Natural killer cell treated with Interleukin-12 subunit alpha and Interleukin-12 subunit beta and Interleukin-15 and Interleukin-18, amount 100 ng/mL, for 72 hours (primary cell): ENCODE measurements at regions not wholly inside any gene's neighbourhood (a gene's known extent, or its start where the extent isn't known, plus 50 kb on each side); places are given as distances from the start of the nearest gene placed in this dataset.
"Not testable (repeated sequence)": the region's sequence is repeated elsewhere in the genome, so short reads cannot be mapped to it uniquely, and the experiment has no call there.

Experiments used
- ATAC-seq, 2 donors: fragments of 150-1000 bp; cut with Tn5 transposase in 1 of 2; sonication (Bioruptor Pico), chemical (Tn5 transposase) in 1 of 2; 2 replicates each; pipeline ENCODE4 v1.10.0; 2021
- DNase-seq: peaks from one replicate; pipeline ENCODE4 v3.0.0; 2022; ENCODE audit warnings: low spot score
- H3K27ac Mint-ChIP-seq, 2 donors: 1 replicate in 1 of 2; 2 replicates in 1 of 2; pipeline ENCODE4 v1.8.0; 2022; ENCODE audit warnings: mixed read lengths in 2 of 2, mild to moderate bottlenecking in 1 of 2, moderate library complexity in 1 of 2
- H3K27me3 Mint-ChIP-seq, 2 donors: 1 replicate in 1 of 2; 2 replicates in 1 of 2; pipeline ENCODE4 v1.8.0; 2022; ENCODE audit warnings: mixed read lengths in 2 of 2
- H3K36me3 Mint-ChIP-seq: one replicate; pipeline ENCODE4 v1.8.0; 2022; ENCODE audit warnings: mixed read lengths
- H3K4me1 Mint-ChIP-seq, 2 donors: 1 replicate in 1 of 2; 2 replicates in 1 of 2; pipeline ENCODE4 v1.8.0; 2022; ENCODE audit warnings: low read depth in 2 of 2, mixed read lengths in 2 of 2, mild to moderate bottlenecking in 1 of 2
- H3K4me3 Mint-ChIP-seq: one replicate; pipeline ENCODE4 v1.8.0; 2022; ENCODE audit warnings: mixed read lengths
- H3K9me3 Mint-ChIP-seq: 2 replicates; pipeline ENCODE4 v1.8.0; 2022; ENCODE audit warnings: mixed read lengths

DNA sequence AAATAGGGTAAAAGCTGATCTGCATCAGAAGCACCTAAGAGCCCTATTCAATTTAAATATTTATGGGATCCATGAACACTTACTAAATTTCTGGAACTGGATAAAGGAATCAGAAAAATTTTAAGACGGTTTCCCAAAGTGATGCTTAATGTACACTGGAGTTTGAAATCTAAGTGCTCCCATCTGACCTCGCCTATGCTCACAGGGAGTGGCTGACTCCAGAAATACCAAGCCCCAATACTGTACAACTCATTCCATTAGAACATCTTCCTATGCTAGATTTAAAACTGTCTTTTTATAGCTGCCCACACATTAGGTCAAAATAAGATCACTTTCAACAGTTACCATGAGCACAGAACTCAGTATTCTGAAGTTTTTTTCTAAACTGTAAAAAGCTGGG, 1214.6 kb downstream of the CDH11 start:
- Mint-ChIP-seq H3K9me3 (peaks cover 18% of the 10 kb centered on the region), H3K27me3 (no peaks in the 10 kb centered on the region), H3K4me1 (no peaks in the 10 kb centered on the region), H3K36me3 (no peaks in the 10 kb centered on the region), H3K4me3 (no peak overlapping the region), H3K27ac (no peak overlapping the region)
- DNase-seq, result no peak
- ATAC-seq, result no peak

DNA sequence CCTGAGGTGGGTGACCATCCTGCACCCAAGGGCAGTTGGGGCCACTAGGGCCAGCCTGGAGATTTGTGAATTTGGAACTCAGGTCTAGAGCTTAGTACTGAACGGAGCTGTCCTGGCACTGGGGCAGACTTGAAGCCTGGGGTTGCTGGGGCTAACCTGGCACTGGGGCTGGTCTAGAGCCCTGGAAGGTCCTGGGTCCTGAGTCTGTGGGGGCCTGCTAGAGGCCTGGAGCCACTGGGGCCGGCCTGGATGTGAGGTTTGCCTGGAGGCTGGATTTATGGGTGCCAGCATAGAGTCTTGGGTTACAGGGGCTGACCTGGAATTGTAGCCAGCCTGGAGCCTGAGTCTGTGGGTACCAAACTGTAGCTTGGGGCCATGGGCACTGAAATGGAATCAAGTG, 1216.9 kb downstream of the CDH11 start:
- H3K9me3 Mint-ChIP-seq, result peaks cover 23% of the 10 kb centered on the region
- no peak overlapping the region for H3K27ac Mint-ChIP-seq
- no peak for DNase-seq
- H3K4me3 Mint-ChIP-seq, result no peak overlapping the region
- no peak for ATAC-seq
- no peaks in the 10 kb centered on the region for H3K4me1 Mint-ChIP-seq
- H3K27me3 Mint-ChIP-seq, result no peaks in the 10 kb centered on the region
- H3K36me3 Mint-ChIP-seq, result no peaks in the 10 kb centered on the region

DNA sequence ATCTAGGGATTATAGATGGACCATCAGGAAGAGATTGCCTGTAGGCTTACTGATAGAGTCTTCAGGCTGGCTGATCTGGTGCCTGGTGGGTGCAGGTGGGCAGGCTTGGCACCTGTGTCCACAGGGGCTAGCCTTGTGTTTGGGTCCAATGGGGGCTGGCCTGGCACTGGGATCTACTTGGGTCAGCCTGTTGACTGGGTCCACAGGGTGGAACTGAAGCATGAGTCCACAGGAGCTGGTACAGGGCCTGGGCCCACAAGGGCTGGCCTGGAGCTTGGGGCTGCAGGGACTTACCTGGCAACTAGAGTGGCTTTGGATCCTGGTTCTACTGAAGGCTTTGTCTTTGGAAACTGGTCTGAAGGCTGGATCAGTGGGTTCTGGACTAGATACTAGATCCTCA, 1217.7 kb downstream of the CDH11 start:
- H3K4me1 Mint-ChIP-seq, result no peaks in the 10 kb centered on the region
- ATAC-seq (no peak), DNase-seq (no peak)
- no peaks in the 10 kb centered on the region for H3K36me3 Mint-ChIP-seq
- H3K27me3 Mint-ChIP-seq, result no peaks in the 10 kb centered on the region
- H3K9me3 Mint-ChIP-seq, result peaks cover 25% of the 10 kb centered on the region
- H3K27ac Mint-ChIP-seq, result no peak overlapping the region
- H3K4me3 Mint-ChIP-seq, result no peak overlapping the region

DNA sequence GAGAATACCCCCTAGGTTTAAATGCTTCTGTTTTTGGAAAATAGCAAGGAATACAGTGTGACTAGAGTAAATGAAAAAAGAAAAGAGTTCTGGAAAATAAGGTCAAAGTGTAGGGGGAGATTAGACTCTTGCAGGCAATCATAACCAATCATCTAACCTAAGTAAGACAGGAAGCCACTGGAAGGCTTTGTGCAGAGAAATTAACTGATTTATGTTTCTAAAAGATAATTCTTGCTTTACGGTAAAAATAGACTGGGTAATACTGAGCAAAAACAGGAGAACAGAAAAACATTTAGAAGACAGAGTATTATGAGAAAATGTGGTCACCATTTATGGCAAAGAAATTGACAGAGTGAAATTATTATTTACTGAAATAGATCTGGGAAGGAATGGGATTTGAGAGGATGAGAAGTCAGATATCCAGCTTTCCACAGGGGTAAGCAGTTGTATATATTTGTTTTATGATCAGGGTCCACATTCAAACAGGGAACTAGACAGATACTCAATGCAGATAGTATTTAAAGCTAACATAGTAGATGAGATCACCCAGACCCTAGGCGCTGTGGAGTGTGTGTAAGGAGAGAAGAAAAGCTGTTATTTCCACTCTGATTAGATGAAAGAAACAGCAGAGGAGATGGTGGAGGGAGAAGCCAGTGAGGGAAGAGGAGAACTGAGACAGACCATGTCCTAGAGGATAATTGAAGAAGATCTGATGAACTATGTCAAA, 1225.3 kb downstream of the CDH11 start:
- Mint-ChIP-seq H3K9me3 (peaks cover 9% of the 10 kb centered on the region), H3K27ac (no peak overlapping the region), H3K27me3 (no peaks in the 10 kb centered on the region), H3K4me3 (no peak overlapping the region), H3K4me1 (no peaks in the 10 kb centered on the region), H3K36me3 (no peaks in the 10 kb centered on the region)
- no peak for DNase-seq
- ATAC-seq, result no peak

DNA sequence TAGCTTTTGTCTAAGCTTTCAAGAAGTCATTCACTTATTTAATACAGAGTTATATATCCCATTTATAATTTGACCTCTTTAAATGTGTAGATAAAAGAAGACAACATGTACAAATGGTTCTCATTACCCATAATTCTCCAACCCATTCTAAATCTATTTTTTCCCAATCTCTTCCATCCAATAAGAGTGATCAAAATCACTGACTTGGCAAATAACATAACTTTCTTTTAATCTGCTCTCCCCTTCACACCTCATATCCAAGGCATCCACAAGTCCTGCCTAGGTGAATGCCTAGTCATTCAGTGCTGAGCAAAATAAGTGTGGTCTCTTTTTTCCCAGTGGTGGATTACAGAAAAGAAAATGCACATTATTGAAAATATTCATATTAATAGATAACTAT, 1231.1 kb downstream of the CDH11 start:
- Mint-ChIP-seq H3K36me3 (no peaks in the 10 kb centered on the region), H3K4me1 (no peaks in the 10 kb centered on the region), H3K4me3 (no peak overlapping the region), H3K9me3 (peaks cover 30% of the 10 kb centered on the region), H3K27me3 (no peaks in the 10 kb centered on the region), H3K27ac (no peak overlapping the region)
- ATAC-seq (no peak), DNase-seq (no peak)

DNA sequence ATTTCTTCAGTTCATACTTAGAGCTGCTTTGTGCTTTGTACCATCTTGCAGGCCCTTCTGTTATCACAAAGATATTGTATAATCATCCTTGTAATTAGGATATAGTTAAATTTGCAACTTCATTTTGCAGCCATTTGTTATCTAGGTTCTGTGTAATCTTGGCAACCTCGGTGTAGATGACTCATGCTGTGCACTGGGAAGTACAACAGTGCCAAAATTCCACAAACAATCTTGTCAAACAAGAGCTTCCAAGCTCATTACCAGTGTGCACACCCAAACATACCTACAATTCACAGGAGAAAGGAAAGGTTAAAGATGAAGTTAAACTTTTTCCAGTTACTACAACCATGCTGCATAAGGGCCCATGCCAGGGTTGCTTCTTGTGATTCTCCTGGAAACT, 1231.8 kb downstream of the CDH11 start:
- DNase-seq (no peak), ATAC-seq (no peak)
- Mint-ChIP-seq H3K27ac (no peak overlapping the region), H3K4me1 (no peaks in the 10 kb centered on the region), H3K27me3 (no peaks in the 10 kb centered on the region), H3K4me3 (no peak overlapping the region), H3K9me3 (peaks cover 30% of the 10 kb centered on the region), H3K36me3 (no peaks in the 10 kb centered on the region)

DNA sequence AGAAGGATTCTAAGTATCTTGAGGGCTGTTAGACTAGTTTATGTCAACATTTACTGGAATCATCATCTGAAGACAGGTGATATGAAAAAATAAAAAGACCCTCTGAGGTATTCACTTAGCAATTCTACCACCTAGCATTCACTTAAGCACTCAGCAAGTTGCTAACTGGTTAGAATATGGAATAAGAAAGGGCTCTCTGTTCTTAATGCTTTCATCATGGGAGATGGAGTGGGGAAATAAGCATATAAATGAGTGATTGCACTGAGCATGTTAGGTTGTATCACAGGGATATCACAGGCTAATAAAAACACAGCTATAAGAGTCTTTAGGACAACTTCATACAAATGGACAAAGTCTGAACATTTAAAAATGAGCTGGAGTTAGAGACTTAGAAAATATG, 1238.8 kb downstream of the CDH11 start:
- peaks cover 32% of the 10 kb centered on the region for H3K9me3 Mint-ChIP-seq
- H3K27ac Mint-ChIP-seq, result no peak overlapping the region
- no peaks in the 10 kb centered on the region for H3K4me1 Mint-ChIP-seq

DNA sequence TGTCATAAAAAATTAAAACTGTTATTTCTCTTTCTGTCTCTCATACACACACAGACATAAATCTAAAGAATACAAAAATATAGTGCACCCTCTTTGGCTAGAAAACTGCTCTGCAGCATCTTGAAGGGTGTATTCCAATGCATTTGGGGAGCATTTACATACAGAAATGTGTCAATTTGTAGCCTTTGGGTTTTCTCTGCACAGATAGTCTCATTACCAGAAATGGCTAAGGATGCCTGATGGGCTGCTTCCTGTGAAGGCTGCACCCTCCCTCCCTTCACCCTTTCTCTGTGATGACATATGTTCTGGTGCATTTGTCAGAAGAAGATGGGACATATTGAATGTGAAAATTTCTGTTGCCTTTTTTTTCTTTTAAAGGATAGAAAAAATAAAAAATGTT, 1239.3 kb downstream of the CDH11 start:
- no peak overlapping the region for H3K27ac Mint-ChIP-seq
- no peak overlapping the region for H3K4me3 Mint-ChIP-seq
- no peak for DNase-seq
- H3K9me3 Mint-ChIP-seq, result peaks cover 33% of the 10 kb centered on the region
- H3K4me1 Mint-ChIP-seq, result no peaks in the 10 kb centered on the region
- no peaks in the 10 kb centered on the region for H3K36me3 Mint-ChIP-seq
- H3K27me3 Mint-ChIP-seq, result no peaks in the 10 kb centered on the region
- no peak for ATAC-seq

More for the DNA sequence above, 1238.8 kb downstream of the CDH11 start:
- H3K36me3 Mint-ChIP-seq, result no peaks in the 10 kb centered on the region
- no peaks in the 10 kb centered on the region for H3K27me3 Mint-ChIP-seq
- DNase-seq (no peak), ATAC-seq (no peak)
- H3K4me3 Mint-ChIP-seq, result no peak overlapping the region

DNA sequence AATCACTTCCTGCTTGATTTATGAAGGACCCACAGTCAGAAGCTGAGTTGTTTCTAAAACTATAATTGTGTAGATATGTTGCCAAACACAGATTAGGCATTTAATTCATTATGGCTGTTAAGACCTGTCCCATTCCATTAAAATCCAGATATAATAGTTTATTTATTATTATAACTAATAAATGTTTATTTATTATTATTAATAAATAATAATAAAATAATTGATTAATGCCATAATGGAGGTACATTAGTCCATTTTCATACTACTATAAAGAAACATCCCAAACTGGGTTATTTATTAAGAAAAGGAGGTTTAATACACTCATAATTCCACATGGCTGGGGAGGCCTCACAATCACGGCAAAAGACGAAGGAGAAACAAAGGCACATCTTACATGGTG, 1240.9 kb downstream of the CDH11 start:
- ATAC-seq, result no peak
- no peak for DNase-seq
- Mint-ChIP-seq H3K27ac (no peak overlapping the region), H3K36me3 (no peaks in the 10 kb centered on the region), H3K4me1 (no peaks in the 10 kb centered on the region), H3K9me3 (peaks cover 27% of the 10 kb centered on the region), H3K4me3 (no peak overlapping the region), H3K27me3 (no peaks in the 10 kb centered on the region)

DNA sequence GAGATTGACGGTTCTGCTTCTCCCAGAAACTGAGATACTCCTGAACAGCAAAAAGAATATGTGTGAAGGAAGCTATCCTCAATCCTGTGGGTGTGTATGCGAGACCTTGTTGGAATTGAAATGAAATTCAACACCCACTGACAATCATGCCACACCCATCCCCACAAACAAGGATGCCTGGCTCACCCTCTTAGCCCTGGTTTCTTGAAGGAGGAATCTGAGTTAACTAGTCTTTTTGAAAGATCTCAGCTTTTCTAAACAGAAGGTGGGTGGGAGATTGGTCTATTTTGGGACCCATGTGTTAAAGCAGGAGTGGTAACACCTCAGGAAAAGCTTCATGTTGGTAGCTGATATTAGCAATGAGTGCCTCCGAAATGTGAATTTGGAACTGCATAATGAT, 1244.5 kb downstream of the CDH11 start:
- Mint-ChIP-seq H3K27ac (no peak overlapping the region), H3K9me3 (peaks cover 19% of the 10 kb centered on the region), H3K27me3 (no peaks in the 10 kb centered on the region), H3K4me1 (no peaks in the 10 kb centered on the region), H3K36me3 (no peaks in the 10 kb centered on the region), H3K4me3 (no peak overlapping the region)
- no peak for ATAC-seq
- DNase-seq, result no peak

DNA sequence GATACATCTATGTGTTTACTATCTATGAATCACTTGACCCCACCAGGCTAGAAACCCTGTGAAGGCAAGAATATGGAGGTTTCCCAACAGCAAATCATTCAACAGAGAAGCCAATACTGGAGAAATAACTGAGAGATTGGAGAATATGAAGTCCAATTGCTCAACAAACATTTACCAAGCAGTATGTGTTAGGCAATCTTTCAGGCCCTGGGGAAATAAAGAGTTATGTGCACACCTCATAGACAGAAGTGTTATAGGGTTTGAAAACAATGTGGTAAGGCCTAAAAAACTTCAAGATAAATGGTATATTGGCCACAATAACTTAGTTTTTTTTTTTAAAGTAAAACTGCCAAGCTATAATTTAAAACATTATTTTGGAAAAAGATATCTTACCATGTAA, 1245.8 kb downstream of the CDH11 start:
- DNase-seq (no peak), ATAC-seq (no peak)
- peaks cover 14% of the 10 kb centered on the region for H3K9me3 Mint-ChIP-seq
- H3K4me1 Mint-ChIP-seq, result no peaks in the 10 kb centered on the region
- no peak overlapping the region for H3K27ac Mint-ChIP-seq
- no peaks in the 10 kb centered on the region for H3K36me3 Mint-ChIP-seq
- H3K27me3 Mint-ChIP-seq, result no peaks in the 10 kb centered on the region
- H3K4me3 Mint-ChIP-seq, result no peak overlapping the region

DNA sequence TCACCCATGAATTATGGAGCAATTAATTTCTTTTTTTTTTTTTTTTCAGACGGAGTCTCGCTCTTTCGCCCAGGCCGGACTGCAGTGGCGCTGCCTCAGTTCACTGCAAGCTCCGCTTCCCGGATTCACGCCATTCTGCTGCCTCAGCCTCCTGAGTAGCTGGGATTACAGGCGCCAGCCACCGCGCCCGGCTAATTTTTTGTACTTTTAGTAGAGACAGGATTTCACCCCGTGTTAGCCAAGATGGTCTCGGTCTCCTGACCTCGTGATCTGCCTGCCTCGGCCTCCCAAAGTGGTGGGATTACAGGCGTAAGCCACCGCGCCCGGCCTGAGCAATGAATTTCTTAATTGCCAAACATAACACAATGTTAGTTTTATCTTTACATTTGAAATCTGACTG, 1261.2 kb downstream of the CDH11 start:
- DNase-seq, H3K27me3 Mint-ChIP-seq, H3K27ac Mint-ChIP-seq, H3K4me3 Mint-ChIP-seq, ATAC-seq, H3K9me3 Mint-ChIP-seq, H3K36me3 Mint-ChIP-seq, H3K4me1 Mint-ChIP-seq: not testable (repeated sequence)

DNA sequence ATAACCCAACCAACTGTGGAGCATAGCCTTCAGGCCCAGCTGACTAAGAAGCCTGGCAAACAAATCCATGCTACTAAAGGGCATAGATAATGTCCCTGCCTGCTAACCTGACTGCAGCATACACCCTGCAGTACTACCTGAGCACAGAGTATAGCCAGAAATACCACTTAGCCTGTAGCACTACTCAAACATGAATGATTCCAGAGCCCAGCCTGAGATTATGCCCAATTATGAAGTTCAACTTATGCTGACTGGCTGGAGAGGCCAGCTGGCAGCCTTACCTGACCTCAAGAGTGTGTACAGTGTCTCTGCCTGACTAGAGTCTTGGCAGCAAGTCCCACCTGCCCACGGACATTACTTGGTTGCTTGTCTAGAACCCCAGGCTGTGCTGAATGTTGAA, 1265.3 kb downstream of the CDH11 start:
- peaks cover 3% of the 10 kb centered on the region for H3K9me3 Mint-ChIP-seq
- H3K36me3 Mint-ChIP-seq, result no peaks in the 10 kb centered on the region
- ATAC-seq, result no peak
- no peak overlapping the region for H3K27ac Mint-ChIP-seq
- H3K4me1 Mint-ChIP-seq, result no peaks in the 10 kb centered on the region
- no peak for DNase-seq
- H3K27me3 Mint-ChIP-seq, result no peaks in the 10 kb centered on the region
- H3K4me3 Mint-ChIP-seq, result no peak overlapping the region

DNA sequence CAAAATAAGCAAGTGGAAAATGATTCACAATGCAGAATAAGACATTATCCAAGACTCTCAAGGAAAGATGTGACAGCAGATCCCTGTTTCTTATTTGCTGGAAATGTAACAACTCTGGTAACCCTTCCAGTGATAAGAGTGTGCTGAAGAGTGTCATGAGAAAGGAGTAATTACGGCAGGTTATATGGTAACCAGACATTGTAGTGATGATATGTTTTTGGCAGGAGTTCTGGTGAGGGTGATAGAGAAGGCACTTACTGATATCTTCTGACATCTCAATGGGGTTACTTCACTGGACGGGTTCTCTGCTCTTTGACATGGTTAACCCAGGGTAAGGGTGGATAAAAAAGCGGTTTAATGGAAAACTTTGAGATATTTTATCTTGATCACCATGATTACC, 1270.9 kb downstream of the CDH11 start:
- Mint-ChIP-seq H3K27me3 (no peaks in the 10 kb centered on the region), H3K36me3 (peaks cover 6% of the 10 kb centered on the region), H3K9me3 (peaks cover 14% of the 10 kb centered on the region), H3K4me1 (no peaks in the 10 kb centered on the region), H3K27ac (no peak overlapping the region), H3K4me3 (no peak overlapping the region)
- ATAC-seq, result no peak
- DNase-seq, result no peak

DNA sequence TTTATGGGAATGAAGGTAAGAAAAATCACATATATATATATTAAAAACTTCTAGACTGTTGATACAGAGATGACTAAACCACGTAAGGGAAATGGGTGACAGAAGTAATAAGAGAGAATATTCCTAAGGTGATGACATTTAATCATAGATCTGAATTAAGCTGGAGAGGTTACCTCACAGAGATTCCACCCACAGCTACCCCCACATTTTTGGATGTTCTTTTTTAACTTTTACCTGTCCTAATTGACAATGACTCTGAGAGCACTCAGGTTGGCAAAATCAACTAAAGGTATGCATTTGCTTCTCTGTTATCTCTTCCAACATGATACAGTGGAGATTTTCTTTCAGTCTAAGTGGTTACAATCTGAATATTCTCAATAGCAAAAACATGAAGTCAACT, 1280.6 kb downstream of the CDH11 start:
- H3K4me1 Mint-ChIP-seq, result no peaks in the 10 kb centered on the region
- H3K27me3 Mint-ChIP-seq, result no peaks in the 10 kb centered on the region
- peaks cover 10% of the 10 kb centered on the region for H3K9me3 Mint-ChIP-seq
- H3K36me3 Mint-ChIP-seq, result peaks cover 17% of the 10 kb centered on the region
- DNase-seq (no peak), ATAC-seq (no peak)
- no peak overlapping the region for H3K27ac Mint-ChIP-seq
- no peak overlapping the region for H3K4me3 Mint-ChIP-seq
